ENCODE measurements at regions not wholly inside any gene's neighbourhood (a gene's known extent, or its start where the extent isn't known, plus 50 kb on each side); places are given as distances from the start of the nearest gene placed in this dataset.

DNA sequence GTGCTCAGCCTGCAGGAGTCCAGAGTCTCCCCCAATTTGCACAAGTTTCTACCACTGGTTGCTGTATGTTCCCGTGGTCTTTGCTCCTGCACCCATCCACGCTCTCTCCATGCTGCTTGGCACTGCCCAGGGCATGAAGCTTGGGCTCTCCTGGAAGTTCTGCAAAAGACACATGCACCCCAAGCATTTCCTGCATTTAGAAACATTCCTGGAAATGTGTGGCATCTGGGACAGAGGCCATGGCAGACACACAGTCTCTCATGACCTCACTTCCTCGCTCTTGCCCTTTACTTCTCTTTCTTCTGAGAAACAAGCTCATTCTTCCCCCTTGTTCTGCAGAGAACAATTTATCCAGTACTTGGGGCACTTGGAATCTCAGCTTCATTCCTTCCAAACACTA is 489.5 kb downstream of the BUD13 start:
- WGBS, 4 donors, result 71 to 88% (median 81%) methylated on average over 3 of the region's 3 CpGs
- no peaks in the 10 kb centered on the region for H3K36me3 ChIP-seq (replicated peaks in 1 of 2)
- no peak overlapping the region for H3K27ac ChIP-seq
- no peaks in the 10 kb centered on the region for H3K27me3 ChIP-seq
- no peak overlapping the region for H3K4me3 ChIP-seq
- peak in 1 of 7 donors; percentile 4 for DNase-seq
- no peaks in the 10 kb centered on the region for H3K9me3 ChIP-seq (replicated peaks in 1 of 3)
- TF ChIP-seq, protein P1, sequence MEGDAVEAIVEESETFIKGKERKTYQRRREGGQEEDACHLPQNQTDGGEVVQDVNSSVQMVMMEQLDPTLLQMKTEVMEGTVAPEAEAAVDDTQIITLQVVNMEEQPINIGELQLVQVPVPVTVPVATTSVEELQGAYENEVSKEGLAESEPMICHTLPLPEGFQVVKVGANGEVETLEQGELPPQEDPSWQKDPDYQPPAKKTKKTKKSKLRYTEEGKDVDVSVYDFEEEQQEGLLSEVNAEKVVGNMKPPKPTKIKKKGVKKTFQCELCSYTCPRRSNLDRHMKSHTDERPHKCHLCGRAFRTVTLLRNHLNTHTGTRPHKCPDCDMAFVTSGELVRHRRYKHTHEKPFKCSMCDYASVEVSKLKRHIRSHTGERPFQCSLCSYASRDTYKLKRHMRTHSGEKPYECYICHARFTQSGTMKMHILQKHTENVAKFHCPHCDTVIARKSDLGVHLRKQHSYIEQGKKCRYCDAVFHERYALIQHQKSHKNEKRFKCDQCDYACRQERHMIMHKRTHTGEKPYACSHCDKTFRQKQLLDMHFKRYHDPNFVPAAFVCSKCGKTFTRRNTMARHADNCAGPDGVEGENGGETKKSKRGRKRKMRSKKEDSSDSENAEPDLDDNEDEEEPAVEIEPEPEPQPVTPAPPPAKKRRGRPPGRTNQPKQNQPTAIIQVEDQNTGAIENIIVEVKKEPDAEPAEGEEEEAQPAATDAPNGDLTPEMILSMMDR (IDR thresholded peaks at IDR 0.05), result no peak
- TF ChIP-seq POLR2A (IDR thresholded peaks at IDR 0.05), result no peak
- no peaks in the 10 kb centered on the region for H3K4me1 ChIP-seq (replicated peaks in 1 of 2)
- intact Hi-C loops (cut with DNase I), result no loop called here

GRCh38 chr11:116282481-116282880 is 490.3 kb downstream of the BUD13 start:
- TF ChIP-seq POLR2A (IDR thresholded peaks at IDR 0.05), result no peak
- TF ChIP-seq, protein P1 (IDR thresholded peaks at IDR 0.05), result no peak
- DNase-seq, result no peak
- intact Hi-C loops (cut with DNase I), result no loop called here
- Histone ChIP-seq H3K9me3 (replicated peaks in 1 of 3) (no peaks in the 10 kb centered on the region), H3K36me3 (replicated peaks in 1 of 2) (no peaks in the 10 kb centered on the region), H3K27ac (no peak overlapping the region), H3K4me1 (replicated peaks in 1 of 2) (no peaks in the 10 kb centered on the region), H3K27me3 (no peaks in the 10 kb centered on the region), H3K4me3 (no peak overlapping the region)
- 93 to 94% (median 94%) methylated on average over 4 of the region's 4 CpGs for WGBS, 4 donors

DNA sequence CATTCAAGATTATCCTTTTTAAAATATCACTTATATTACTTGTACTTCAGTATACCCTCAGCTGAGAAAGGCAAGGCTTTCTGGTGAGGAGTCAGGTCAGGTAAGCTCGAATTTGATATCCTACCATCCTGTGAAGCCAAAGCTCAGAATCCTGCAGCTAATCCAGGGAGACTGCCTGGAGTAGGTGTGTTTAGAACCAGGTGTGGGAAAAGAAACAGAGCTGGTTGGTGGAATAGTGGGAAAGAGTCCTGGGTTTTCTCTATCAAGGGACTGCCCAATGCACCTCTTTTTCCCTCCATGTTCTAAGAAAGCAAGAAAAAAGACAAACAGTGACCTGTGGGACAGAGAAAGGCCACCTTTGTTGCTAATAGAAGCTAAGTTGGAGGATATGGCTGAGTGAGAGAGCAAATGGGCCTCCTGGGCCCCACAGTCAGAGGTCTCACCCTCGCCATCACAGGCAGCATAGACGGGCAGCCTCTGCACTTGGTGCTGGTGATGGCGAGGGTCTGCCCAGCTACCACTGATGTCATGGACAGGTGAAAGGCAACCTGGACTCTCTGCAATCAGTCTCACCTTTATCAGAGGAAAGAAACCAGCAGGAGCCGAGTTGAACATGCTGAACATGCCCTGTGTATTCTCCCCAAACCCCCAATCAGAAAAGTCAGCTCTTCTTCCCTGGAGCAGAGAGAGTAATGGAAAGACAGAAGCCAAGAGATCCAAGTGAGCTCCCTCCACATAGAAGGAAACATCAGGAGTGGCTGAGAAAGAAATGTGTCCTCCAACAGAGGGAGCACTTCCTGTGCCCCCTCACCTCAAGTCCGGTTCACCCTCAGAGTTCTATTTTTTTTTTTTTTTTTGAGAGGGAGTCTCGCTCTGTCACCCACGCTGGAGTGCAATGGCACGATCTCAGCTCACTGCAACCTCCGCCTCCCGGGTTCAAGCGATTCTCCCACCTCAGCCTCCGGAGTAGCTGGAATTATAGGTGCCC is 491.3 kb downstream of the BUD13 start:
- intact Hi-C loops (cut with DNase I), result no loop called here
- H3K27me3 ChIP-seq, result no peaks in the 10 kb centered on the region
- no peak overlapping the region for H3K4me3 ChIP-seq
- H3K36me3 ChIP-seq (replicated peaks in 1 of 2), result no peaks in the 10 kb centered on the region
- H3K27ac ChIP-seq, result no peak overlapping the region
- no peak for DNase-seq
- no peak for TF ChIP-seq POLR2A (IDR thresholded peaks at IDR 0.05)
- TF ChIP-seq, protein P1 (IDR thresholded peaks at IDR 0.05), result no peak
- H3K4me1 ChIP-seq (replicated peaks in 1 of 2), result peaks cover 0 to 3% of the 10 kb centered on the region in 2 donors
- 83 to 91% (median 84%) methylated on average over 11 to 13 of the region's 13 CpGs for WGBS, 4 donors
- H3K9me3 ChIP-seq (replicated peaks in 1 of 3), result no peaks in the 10 kb centered on the region

GRCh38 chr11:116279511-116279910 is 493.3 kb downstream of the BUD13 start:
- 66 to 86% (median 79%) methylated on average over 4 of the region's 4 CpGs for WGBS, 4 donors
- H3K27me3 ChIP-seq, result no peaks in the 10 kb centered on the region
- H3K4me1 ChIP-seq (replicated peaks in 1 of 2), result peaks cover 0 to 5% of the 10 kb centered on the region in 2 donors
- no peak for TF ChIP-seq POLR2A (IDR thresholded peaks at IDR 0.05)
- TF ChIP-seq, protein P1 (IDR thresholded peaks at IDR 0.05), result no peak
- no peak overlapping the region for H3K27ac ChIP-seq
- DNase-seq, result no peak
- intact Hi-C loops (cut with DNase I), result loop anchor here (5.0 to 10.0 kb wide), 3 partner anchors 945 to 1505 kb away; no protein-coding TSS in a partner anchor
- no peak overlapping the region for H3K4me3 ChIP-seq
- H3K36me3 ChIP-seq (replicated peaks in 1 of 2), result no peaks in the 10 kb centered on the region
- no peaks in the 10 kb centered on the region for H3K9me3 ChIP-seq (replicated peaks in 1 of 3)
